Activated T-helper 1 cell treated with anti-CD3 and anti-CD28 coated beads, Interleukin-2, amount 50 U/mL, for 16 hours (primary cell): ENCODE measurements at regions not wholly inside any gene's neighbourhood (a gene's known extent, or its start where the extent isn't known, plus 50 kb on each side); places are given as distances from the start of the nearest gene placed in this dataset.

Experiments used
- DNase-seq, 2 donors: peaks; one replicate each; pipeline ENCODE4 v3.0.0-alpha.2; 2020; ENCODE audit warnings: low read depth in 1 of 2, low spot score in 1 of 2

DNA sequence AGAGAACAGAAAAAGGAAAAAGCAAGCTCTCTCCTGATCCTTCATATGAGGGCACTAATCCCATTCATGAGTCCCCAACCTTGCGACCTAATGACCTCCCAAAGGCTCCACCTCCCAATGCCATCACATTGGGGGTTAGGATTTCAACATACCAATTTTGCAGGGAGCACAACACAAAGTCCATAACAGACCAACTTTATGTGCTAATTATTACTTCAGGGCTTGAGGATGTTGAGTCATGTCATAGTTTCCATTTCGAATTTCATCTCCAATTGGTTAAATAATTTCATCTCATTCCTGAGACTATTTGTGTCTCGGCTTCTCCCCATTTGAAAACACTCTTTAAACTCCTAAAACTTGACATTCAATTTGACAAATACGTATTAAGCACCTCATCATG, 69.9 kb upstream of the KLF7 start:
- DNase-seq: no peak

DNA sequence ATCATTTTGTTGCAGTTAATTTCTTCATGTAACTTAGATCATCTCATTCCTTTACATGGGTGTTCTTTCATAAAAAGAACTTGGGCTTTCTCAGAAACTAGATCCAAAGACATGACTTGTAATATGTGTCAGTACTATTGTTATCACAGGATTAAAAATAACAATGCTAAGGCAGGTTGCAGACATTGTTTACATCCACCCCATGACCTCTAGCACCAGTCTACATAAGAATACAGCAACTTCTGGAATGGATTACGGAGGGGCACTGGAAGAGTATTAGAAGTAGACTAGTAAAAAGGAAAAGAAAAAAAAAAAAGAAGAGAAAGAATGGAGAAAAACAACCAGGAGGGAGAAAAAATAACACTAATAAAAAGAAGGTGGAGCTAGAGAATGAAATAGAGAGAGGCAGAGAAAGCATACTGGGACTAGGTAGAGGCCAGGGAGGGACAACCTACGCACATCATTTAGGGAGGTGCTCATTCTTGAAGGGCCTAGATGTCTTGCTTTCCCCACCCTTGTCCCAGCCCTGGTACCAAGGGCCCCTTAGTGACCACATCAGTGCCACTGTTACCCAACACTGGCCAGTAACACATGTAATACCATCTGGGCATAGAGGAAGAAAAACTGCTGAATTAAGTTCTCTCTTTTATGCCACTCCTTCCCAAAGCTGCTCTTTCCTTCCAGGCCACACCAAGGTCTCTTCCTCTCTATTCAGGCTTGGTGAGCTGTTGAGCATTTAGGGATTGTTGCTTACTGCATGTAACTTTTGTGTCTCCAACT, 70.6 kb upstream of the KLF7 start:
- no peak for DNase-seq

DNA sequence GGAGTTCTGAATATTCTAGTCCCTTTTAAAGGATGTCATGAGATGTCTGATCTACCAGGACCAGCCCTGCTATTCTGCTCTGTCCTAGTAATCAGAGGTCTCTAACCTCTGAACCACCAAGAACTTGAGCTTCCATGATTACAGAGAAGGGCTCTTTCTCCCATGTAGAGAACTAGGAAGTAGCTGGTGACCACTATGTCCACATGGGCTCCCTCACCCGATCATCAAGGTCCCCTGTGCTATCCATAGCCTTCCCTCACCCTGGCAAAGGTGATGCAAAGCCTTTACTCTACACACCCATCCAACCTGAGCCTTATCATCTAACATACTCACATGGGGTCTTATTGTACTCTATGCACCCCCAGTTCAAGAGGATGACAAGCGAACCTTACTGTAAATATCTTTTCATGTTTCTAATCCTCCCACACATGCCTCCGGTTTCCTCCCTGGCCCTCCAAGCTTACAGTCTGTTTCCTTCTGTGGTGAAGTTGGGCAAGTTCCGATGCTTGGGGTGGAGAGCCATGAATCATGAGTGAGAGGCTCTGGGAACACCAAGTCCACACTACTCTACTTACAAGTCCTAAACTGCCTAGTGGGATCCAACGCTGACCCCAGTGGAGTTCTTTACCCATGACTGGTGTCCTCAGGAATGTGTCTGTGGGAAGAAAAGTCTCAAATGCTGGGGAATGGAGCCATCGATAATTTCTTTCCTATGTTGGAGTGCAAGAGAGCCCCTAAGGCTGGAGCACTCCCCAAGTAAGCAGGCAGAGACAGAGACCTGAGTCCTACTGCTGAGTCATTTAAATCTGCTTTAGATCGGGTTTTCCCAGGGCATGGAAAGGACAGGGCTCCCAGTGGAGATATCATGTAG, 73.3 kb upstream of the KLF7 start:
- DNase-seq: no peak

DNA sequence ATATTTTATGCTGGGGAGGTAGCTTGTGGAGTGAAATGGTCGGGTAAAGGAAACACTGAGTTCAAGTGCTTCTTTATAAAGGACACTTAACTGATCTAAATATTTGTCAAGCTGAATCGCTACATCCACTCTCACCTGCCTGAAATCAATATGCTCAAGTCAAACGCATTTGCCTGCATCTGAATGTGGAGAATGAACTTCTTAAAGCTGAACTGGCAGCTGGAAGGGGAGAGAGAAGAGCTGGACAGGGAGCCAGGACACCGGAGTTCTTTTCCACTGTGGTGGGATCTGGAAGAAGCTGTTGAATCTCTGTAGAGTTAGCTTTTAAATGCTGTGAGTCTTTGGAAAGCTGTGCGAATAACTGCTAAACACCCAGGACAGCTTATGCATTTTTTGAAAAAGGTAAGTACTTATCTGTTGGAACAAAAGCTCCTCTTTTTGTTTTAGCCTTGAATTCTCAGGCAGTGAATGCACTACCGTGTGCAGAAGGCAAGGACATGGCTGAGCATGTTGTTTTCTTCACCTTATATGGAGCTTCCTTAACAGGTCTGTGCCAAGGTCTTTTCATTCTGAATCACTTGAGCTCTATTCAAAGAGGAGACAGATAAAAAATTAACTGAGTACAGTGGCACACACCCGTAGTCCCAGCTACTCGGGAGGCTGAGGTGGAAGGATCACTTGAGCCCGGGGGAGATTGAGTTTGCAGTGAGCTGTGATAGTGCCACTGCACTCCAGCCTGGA, 74.2 kb upstream of the KLF7 start:
- no peak for DNase-seq

DNA sequence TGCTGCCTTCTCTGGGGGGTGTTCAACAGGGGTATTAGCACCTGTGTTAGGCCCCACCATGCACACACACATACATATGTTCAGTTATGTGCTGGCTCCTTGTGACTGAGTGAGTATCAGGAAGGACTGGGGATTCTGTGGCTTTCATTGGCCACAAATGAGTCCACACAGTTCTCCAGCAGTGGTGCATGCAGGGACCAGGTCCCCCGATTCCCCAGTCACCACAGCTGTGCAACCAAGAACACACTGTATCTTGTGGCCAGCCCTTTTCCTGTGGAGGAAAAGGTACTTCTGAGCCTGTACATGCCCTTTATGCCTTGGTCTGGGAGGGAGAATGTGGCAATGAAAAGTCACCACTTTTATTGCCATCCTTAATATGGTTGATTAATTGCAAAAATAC, 74.9 kb upstream of the KLF7 start:
- DNase-seq: no peak

DNA sequence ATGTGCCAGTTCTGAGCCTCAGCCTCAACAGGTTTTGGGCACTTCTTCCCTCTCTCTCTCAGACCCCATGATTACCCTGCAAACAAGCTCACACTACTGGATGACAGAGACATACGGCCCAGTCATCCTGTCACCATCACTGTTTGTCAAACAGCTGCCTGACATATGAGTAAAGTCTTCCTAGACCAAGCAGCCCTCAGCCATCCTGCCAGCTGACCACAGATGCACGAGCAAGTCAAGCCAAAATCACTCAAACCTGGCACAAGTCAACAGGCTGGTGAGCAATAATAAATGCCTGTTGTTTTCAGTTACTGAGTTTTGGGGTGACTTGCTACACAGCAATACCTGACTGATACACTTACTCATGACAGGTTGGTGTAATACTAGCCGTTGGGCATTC, 75.5 kb upstream of the KLF7 start:
- DNase-seq: no peak

DNA sequence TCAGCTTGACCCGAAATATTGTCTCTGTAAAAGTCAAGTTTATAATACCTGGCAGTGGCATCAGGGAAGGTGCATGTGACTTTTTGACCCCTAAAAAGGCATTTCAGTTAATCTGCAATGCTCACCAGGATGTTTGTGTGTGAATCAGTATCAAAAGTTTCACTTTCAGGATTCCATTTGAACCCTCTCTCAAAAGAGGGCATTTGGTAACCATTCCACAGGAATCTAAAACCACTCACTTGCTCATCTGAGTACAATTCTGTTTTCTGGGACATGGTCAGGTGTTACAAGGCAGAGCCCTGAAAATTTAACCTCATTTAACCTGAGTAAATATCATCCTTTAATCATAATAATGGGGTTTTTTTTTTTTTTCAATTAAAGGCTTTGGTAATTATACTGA, 77.9 kb upstream of the KLF7 start:
- no peak for DNase-seq

DNA sequence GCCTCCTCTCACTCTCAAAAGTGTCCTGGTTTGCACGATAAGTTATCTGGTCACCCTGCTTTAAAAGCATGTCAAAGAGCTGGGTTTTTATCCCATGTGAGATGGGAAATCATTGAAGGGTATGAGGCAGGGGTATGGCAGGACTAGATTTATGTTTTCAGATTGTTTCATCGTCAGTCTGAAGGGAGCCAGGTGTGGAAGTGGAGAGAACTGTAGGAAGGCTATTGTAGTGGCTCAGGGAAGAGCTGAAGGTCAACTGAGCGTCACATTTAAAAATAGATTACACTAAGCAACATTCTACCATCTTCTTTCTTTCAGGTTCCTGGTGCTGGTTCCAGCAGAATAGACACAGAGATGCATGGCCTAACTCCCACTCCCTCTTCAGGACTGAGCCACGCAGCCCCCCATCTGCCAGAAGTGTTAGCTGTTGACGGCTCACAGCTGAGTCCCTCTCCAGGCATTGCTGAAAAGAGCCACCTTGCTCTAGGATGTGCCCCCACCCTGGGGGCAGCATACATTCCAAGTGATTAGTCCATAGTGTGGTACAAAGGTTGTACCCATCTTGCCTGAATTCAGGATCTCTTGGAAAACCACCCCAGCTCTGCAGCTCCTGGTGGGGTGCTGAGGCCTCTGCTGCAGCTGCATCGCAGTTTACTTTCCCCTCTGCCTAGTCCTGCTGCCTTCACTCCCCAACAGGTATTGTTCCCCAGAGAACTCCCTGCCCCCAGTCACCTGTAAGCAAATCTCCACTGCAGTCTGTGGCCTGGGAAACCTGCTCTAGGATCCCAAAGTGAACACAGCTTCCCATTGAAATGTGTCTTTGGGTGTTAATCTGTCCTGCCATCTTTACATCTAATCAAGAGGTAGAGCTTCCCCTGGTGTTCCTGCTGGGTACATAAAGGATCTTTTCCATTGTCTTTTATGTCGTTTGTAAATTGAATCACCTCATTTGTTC, 79.5 kb upstream of the KLF7 start:
- no peak for DNase-seq

DNA sequence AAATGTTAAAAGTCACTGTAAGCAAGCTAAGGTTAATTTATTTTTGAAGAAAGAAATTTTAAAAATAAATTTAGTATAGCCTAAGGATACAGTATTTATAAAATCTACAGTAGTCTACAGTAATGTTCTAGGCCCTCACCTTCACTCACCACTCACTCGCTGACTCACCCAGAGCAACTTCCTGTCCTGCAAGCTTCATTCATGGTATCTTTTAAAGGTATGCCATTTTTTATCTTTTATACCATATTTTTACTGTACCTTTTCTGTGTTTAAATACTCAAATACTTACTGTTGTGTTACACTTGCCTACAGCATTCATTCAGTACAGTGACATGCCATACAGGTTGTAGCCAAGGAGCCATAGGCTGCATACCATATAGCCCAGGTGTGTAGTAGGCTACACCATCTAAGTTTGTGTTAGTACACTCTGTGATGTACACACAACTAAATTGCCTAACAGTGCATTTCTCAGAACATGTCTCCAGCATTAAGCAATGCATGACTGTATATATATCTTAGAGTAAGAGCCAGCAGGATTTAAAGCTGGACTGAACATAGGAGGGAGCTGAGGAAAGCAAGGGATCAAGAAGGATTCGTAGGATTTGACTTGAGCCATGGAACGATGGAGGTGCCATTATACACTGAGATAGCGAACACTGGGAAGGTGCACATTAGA, 83.1 kb upstream of the KLF7 start:
- no peak for DNase-seq

DNA sequence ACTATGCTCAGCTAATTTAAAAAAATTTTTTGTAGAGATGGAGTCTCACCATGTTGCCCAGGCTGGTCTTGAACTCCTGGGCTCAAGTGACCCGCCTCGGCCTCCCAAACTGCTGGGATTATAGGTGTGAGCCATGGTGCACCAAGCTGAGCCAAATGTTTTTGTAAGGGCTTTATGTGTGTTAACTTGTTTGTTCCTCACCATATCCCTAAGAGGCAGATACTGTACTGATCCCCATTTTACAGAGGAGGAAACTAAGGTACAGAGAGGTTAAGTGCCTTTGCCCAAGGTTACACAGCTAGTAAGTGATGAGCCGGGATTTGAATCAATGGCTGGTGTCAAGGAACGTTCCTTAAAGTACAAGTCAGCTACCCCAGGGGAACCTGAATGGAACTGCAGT, 85.3 kb upstream of the KLF7 start:
- DNase-seq: no peak

DNA sequence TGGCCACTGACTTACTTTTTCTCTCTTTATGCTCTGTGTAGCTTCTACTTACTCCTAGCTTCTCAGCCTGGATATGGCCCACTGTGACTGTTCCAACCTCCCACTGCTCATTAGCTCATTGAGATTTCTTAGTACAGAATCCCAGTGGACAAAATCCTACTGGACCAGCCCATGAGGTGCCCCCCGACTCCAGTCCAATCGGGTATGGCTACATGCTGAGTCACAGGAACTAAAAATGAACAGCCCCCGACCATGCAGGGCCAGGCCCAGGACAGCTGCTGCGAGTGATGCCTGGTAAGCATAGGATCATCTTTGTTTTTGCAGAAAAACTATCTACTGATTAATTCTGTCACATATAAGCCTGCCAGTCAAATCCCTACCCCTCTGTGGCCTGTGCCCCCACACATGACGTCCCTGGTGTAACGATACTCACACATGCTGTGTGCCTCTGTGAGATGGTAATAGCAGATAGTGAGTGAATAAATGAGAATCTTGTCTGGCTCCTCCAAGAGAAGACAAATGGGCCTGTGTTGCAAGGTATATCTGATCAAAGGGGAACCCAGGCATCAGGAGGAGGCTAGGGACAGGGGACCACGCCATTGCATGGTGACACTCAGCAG, 85.9 kb upstream of the KLF7 start:
- no peak for DNase-seq

DNA sequence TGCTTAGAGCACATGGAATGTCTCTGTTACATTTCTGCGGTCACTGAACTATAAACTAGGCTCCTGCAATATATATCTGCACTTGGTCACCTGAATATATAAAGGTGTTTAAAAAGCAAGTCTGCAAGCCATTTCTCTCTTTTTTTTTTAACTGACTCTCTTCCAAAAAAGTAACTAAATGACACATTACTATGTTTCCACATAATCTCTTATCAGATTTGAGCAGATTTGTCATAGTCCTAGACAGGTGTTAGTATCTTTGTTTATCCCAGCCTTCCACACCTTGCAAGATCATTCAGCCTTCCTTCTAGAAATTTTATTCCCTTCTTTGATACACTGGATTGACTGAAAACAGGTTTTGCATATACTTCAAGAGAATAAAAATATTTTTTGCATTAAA, 86.7 kb upstream of the KLF7 start:
- no peak for DNase-seq

DNA sequence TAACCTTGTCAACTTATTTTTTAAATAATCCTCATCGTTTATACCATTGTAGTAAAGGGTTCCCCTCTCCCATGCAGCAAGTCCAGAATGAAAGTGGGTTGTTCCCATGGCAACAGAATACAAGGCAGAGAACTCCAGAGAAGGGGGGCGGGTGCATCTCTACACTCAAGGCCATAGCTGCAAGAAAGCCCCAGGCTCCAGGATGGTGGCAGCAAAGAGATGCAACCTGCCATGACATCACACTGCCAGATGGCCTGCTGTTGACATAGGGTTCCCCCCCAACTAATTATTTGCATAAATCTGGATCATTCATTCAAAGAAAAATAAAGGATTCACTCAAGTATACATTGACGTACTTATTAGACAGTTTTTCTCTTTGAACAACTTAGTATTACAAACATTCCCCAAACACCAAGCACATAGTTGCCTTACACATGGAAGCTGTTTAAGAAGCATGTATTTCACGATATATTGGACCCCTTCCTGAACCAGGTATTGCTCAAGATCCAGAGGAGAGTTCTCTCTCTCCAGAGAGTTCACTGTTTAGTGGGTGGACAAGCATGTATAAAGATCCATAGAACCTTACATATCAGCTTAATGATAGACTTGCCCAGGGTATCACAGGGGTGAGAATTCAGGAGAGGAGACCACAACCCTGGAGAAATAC, 87.4 kb upstream of the KLF7 start:
- no peak for DNase-seq

DNA sequence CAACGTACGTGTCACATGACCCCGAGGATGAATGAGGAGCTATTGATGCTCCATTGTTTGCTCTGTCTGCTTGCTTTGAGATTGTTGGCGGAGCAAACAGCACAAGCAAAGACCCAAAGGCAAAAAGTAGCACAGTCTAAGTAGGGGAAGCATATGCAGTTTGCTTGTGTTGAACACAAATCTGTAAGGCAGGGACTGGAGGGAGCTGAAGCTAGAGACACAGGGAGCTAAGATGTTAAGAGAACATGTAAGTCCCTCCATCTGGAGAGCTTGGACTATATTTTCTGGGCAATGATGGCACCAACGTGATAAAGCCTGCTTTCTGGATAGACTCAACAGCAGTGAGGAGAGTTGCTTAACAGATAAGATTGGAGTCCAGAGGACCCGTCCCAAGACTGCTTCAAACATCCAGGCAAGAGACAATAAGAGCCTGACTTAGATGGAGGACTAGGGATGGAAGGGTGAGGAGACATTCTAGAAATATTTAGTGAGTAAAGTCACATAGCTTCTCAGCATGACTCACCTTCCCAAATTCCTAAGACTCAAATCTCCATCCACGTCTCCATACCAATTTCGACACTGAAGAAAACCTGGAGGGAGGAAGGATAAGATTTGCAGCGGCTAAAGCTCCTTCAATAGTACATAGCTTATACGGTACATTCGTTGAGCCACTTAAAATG, 88.1 kb upstream of the KLF7 start:
- no peak for DNase-seq

DNA sequence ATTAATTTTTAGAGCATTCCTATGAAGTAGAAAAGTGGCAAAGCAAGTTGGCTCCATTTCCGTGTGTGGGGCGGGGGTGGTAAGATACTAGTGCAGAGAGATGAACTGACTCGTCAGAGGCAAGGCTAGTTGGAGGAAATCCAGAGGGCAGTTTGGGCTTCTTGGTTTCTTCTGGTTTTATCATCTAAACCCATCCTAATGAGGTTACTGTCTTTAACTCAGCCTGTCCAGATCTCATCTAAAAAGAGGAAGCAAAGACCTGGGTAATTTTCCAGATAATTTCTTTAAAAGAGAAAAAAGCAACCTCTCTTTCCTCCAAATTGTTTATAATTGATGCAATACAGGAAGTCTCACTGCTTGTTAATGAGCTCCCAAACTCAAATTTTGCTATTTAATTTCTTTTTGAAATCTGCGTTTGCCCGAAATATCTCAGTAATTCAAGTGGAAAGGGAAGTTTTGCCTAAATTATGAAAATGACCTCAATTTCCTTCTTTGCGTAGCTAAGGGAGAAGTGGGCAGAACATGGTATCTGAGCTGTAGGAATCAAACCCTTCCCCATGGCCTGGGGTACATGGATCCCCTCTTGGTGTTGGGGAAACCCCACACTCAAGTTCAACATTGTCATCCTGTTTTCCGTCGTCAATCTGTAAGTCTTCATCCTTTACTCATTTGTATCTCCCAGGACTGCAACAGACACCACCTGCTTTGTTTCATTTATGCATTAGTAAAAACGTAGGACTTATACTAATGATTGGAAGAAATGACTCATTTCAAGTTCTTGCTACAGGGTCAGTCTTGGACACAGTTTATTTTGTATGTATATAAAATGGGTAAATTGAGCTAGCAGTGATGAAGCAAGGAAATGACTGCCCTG, 89.1 kb upstream of the KLF7 start:
- DNase-seq: no peak

DNA sequence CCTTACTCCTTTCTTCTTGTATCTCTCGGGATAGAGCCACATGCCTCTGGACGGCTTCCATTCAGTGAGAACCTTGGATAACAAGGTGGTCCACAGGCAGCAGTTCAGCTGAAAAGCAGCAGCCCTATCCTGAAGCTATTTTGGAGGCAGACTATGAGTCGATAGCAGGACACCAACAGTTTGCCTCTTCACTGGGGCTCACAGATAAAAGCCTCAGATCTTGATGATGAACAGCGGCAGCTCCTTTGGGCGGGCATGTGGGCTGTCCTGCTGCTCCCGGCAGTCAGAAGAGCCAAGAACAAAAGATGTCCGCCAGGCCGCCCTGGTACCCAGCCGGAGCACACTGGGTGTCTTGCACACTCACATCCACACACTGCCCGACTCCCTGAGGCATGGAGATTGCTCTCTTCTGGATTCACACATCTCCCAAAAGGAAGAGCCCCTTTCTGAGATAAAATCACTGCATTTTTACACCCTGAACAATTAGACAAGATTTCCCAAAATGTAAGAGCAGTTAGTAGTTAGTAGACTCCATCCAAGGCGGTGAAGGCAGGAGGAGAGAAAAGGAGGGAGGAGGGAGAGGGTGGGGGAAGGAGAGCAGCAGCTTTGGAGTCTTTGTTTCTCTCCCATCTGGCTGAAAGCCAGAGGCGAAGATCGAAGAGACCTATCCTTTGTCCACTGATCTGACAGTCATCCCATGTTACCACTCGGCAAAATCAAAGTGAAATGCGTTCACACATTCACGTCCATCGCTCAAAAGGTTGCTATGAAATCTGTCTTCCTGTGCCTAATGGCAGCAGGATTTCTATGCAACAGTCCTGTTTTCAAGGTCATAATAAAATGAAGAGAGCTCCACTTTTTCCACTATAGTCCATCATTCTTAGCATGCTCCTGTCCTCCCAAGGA, 90.1 kb upstream of the KLF7 start:
- DNase-seq: no peak
